WTC11 (cell line): ENCODE measurements at regions not wholly inside any gene's neighbourhood (a gene's known extent, or its start where the extent isn't known, plus 50 kb on each side); places are given as distances from the start of the nearest gene placed in this dataset.

Experiments
- ZNF423 ChIP-seq: fragments of 250-450 bp; sonication (Bioruptor Pico); IDR thresholded peaks from 2 replicates; pipeline ENCODE4 v2.1.2; 2022; ENCODE audit warnings: mild to moderate bottlenecking, moderate library complexity
- TF ChIP-seq, protein P1 (sequence below): fragments of 200-600 bp; IDR thresholded peaks from 2 replicates; pipeline ENCODE4 v1.8.0; 2022; ENCODE audit warnings: antibody characterized with exemption
- TF ChIP-seq, protein P2 (sequence below): sonication (generic); formaldehyde crosslinking; IDR thresholded peaks from 2 replicates; pipeline ENCODE4 v1.8.0; 2022; ENCODE audit warnings: mild to moderate bottlenecking, missing genetic modification reagents
- TF ChIP-seq, protein P3 (sequence below): sonication (generic); formaldehyde crosslinking; IDR thresholded peaks from 2 replicates; pipeline ENCODE4 v1.8.0; 2023; ENCODE audit warnings: missing genetic modification reagents, mild to moderate bottlenecking, borderline replicate concordance

DNA sequence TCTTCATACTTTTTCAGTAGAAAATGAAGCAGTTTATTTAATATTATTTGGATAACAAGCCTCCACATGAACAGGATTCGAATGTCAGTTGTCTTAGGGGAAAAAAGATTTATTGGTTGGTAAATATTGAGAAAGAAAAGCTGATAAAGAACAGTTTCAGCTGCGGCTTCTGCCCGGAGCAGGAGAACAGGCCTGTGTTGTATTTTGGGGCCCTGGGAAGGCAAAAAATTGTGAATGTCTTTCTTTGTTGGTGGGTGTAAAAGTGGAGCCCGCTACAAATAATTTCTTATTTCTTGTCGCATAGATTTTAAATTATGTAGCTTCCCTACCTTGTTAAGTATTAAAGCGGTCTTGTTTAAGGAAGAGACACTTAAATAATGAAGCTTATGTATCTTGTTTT, 90.5 kb upstream of the PAX1 start:
- TF ChIP-seq, protein P1, sequence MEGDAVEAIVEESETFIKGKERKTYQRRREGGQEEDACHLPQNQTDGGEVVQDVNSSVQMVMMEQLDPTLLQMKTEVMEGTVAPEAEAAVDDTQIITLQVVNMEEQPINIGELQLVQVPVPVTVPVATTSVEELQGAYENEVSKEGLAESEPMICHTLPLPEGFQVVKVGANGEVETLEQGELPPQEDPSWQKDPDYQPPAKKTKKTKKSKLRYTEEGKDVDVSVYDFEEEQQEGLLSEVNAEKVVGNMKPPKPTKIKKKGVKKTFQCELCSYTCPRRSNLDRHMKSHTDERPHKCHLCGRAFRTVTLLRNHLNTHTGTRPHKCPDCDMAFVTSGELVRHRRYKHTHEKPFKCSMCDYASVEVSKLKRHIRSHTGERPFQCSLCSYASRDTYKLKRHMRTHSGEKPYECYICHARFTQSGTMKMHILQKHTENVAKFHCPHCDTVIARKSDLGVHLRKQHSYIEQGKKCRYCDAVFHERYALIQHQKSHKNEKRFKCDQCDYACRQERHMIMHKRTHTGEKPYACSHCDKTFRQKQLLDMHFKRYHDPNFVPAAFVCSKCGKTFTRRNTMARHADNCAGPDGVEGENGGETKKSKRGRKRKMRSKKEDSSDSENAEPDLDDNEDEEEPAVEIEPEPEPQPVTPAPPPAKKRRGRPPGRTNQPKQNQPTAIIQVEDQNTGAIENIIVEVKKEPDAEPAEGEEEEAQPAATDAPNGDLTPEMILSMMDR = no peak
- TF ChIP-seq, protein P2, sequence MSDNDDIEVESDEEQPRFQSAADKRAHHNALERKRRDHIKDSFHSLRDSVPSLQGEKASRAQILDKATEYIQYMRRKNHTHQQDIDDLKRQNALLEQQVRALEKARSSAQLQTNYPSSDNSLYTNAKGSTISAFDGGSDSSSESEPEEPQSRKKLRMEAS (CRISPR knock-in tag) = no peak
- TF ChIP-seq ZNF423 = no peak
- TF ChIP-seq, protein P3, sequence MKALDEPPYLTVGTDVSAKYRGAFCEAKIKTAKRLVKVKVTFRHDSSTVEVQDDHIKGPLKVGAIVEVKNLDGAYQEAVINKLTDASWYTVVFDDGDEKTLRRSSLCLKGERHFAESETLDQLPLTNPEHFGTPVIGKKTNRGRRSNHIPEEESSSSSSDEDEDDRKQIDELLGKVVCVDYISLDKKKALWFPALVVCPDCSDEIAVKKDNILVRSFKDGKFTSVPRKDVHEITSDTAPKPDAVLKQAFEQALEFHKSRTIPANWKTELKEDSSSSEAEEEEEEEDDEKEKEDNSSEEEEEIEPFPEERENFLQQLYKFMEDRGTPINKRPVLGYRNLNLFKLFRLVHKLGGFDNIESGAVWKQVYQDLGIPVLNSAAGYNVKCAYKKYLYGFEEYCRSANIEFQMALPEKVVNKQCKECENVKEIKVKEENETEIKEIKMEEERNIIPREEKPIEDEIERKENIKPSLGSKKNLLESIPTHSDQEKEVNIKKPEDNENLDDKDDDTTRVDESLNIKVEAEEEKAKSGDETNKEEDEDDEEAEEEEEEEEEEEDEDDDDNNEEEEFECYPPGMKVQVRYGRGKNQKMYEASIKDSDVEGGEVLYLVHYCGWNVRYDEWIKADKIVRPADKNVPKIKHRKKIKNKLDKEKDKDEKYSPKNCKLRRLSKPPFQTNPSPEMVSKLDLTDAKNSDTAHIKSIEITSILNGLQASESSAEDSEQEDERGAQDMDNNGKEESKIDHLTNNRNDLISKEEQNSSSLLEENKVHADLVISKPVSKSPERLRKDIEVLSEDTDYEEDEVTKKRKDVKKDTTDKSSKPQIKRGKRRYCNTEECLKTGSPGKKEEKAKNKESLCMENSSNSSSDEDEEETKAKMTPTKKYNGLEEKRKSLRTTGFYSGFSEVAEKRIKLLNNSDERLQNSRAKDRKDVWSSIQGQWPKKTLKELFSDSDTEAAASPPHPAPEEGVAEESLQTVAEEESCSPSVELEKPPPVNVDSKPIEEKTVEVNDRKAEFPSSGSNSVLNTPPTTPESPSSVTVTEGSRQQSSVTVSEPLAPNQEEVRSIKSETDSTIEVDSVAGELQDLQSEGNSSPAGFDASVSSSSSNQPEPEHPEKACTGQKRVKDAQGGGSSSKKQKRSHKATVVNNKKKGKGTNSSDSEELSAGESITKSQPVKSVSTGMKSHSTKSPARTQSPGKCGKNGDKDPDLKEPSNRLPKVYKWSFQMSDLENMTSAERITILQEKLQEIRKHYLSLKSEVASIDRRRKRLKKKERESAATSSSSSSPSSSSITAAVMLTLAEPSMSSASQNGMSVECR (CRISPR knock-in tag) = no peak
